ENCODE measurements at regions not wholly inside any gene's neighbourhood (a gene's known extent, or its start where the extent isn't known, plus 50 kb on each side); places are given as distances from the start of the nearest gene placed in this dataset.
"Not testable (repeated sequence)": the region's sequence is repeated elsewhere in the genome, so short reads cannot be mapped to it uniquely, and the experiment has no call there.

DNA sequence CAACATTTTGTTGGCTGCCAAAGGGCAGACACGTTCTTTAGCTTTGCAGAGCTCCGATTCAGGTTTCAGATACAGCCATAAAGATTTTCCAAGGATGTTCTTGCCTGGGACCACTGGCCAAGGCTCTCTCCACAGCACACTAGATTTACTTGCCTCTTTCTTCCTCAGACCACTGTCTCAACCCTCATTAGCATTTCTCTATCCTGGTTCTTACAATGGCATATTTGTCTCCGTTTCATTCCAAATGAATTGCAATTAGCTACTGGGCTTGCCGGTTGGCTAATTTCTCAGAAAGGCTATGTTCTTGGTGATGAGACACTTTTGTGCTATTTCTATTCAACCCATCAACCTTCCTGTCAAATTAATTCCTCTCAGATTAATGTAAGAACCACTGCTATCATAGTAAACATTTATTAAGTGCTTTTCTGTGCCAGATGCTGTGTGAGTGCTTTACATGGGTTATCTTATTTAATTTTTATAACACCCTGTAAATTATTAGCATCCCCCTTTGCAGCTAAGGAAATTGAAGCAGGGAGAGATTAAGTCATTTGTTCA is 118.4 kb upstream of the NR3C1 start:
- Histone ChIP-seq H3K9me3 (no peaks in the 10 kb centered on the region), H3K36me3 (no peaks in the 10 kb centered on the region), H3K27me3 (no peaks in the 10 kb centered on the region), H3K4me1 (no peaks in the 10 kb centered on the region), H3K4me3 (no peak overlapping the region), H3K27ac (no peak overlapping the region)
- TF ChIP-seq, protein P1, sequence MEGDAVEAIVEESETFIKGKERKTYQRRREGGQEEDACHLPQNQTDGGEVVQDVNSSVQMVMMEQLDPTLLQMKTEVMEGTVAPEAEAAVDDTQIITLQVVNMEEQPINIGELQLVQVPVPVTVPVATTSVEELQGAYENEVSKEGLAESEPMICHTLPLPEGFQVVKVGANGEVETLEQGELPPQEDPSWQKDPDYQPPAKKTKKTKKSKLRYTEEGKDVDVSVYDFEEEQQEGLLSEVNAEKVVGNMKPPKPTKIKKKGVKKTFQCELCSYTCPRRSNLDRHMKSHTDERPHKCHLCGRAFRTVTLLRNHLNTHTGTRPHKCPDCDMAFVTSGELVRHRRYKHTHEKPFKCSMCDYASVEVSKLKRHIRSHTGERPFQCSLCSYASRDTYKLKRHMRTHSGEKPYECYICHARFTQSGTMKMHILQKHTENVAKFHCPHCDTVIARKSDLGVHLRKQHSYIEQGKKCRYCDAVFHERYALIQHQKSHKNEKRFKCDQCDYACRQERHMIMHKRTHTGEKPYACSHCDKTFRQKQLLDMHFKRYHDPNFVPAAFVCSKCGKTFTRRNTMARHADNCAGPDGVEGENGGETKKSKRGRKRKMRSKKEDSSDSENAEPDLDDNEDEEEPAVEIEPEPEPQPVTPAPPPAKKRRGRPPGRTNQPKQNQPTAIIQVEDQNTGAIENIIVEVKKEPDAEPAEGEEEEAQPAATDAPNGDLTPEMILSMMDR (IDR thresholded peaks at IDR 0.05): no peak
- intact Hi-C loops (cut with DNase I): no loop called here
- no peak for DNase-seq (ENCODE audit: extremely low spot score in 2 of 2)

DNA sequence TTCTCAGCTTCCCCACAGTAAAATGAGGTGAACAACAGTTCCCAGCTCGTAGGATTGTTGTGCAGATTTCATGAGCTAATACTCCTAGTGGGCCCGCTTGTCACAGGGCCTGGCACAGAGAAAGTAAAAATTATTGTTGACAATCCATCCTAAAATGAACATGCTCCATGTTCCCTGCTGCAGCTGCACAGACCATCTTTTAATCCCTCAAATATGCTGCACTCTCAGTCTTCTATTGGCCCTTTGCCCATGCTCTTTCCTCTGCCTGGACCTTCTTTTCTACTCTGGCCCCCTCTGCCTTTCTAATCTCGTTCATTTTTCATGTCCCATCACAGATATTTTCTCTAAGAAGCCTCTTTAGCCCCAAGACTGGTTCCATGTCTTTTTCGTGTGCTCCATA is 117.7 kb upstream of the NR3C1 start:
- intact Hi-C loops (cut with DNase I): no loop called here
- no peak overlapping the region for H3K27ac ChIP-seq
- no peak for DNase-seq (ENCODE audit: extremely low spot score in 2 of 2)
- H3K36me3 ChIP-seq: no peaks in the 10 kb centered on the region
- no peak for TF ChIP-seq POLR2AphosphoS5 (IDR thresholded peaks at IDR 0.05; ENCODE audit: insufficient read depth in 1 of 2, low read depth in 1 of 2)
- TF ChIP-seq, protein P1 (IDR thresholded peaks at IDR 0.05): no peak
- no peak for TF ChIP-seq POLR2A (IDR thresholded peaks at IDR 0.05)
- no peaks in the 10 kb centered on the region for H3K4me1 ChIP-seq
- H3K9me3 ChIP-seq: no peaks in the 10 kb centered on the region
- H3K27me3 ChIP-seq: no peaks in the 10 kb centered on the region
- H3K4me3 ChIP-seq: no peak overlapping the region

DNA sequence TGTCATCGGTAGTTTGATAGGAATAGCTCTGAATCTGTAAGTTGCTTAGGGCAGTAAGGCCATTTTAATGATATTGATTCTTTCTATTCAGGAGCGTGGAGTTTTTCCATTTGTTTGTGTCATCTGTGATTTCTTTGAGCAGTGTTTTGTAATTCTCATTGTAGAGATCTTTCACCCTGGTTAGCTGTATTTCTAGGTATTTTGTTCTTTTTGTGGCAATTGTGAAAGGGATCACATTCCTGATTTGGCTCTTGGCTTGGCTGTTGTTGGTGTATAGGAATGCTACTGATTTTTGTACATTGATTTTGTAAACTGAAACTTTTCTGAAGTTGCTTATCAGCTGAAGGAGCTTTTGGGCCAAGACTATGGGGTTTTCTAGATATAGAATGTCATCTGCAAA is 115.7 kb upstream of the NR3C1 start:
- H3K27ac ChIP-seq; H3K4me1 ChIP-seq; intact Hi-C loops (cut with DNase I); H3K27me3 ChIP-seq; H3K4me3 ChIP-seq; DNase-seq (ENCODE audit: extremely low spot score in 2 of 2); H3K9me3 ChIP-seq; H3K36me3 ChIP-seq: not testable (repeated sequence)

DNA sequence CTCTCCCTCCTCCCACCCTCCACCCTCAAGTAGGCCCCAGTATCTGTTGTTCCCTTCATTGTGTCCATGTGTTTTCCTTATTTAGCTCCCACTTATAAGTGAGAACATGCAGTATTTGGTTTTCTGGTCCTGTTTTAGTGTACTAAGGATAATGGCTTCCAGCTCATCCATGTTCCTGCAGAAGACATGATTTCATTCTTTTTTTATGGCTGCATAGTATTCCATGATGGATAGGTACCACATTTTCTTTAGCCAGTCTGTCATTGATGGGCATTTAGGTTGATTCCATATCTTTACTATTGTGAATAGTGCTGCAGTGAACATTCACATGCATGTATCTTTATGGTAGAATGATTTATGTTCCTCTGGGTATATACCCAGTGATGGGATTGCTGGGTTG is 114.3 kb upstream of the NR3C1 start:
- H3K4me3 ChIP-seq; H3K9me3 ChIP-seq; H3K36me3 ChIP-seq; intact Hi-C loops (cut with DNase I); H3K4me1 ChIP-seq; DNase-seq (ENCODE audit: extremely low spot score in 2 of 2); H3K27me3 ChIP-seq; H3K27ac ChIP-seq: not testable (repeated sequence)

DNA sequence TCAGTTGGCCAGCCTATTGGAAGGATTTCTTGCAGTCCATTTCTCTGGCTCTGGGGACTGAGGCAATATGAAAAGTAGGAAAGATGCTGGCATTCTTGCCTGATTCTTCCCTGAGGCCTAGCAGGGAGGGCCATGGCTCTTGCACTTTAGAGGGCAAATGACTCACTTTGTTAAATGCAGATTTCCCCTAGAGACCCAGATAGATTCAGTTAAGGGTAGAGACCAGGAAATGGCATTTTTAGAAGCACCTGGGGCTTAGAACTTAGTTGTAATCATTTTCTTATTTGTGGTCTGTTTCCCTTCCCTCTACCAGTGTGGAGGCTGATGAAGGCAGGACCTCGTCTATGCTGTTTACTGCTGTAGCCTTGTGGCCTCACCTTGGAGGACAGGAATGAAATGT is 112.8 kb upstream of the NR3C1 start:
- intact Hi-C loops (cut with DNase I): no loop called here

DNA sequence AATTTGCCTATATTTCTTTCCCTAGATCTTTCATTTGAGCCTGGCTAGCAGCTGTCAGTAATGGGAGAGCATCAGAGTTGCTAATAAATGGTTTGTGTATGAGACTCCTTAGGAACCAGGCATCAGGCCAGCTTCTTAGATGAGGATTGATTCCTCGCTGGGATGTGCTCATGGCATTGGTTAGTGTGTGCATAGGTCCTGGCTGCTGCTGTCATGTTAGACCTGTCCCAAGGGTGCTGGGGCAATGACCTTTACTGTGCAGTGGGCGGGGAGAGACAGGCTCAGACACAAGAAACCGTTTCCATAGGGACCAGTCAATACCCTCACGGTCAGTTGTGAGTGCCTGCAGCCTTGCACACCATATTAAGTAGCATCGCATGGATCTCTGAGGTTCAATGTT is 112.3 kb upstream of the NR3C1 start:
- Histone ChIP-seq H3K4me1 (no peaks in the 10 kb centered on the region), H3K9me3 (no peaks in the 10 kb centered on the region), H3K27me3 (no peaks in the 10 kb centered on the region), H3K27ac (no peak overlapping the region), H3K36me3 (no peaks in the 10 kb centered on the region), H3K4me3 (no peak overlapping the region)
- no peak for TF ChIP-seq POLR2A (IDR thresholded peaks at IDR 0.05)
- TF ChIP-seq POLR2AphosphoS5 (IDR thresholded peaks at IDR 0.05; ENCODE audit: insufficient read depth in 1 of 2, low read depth in 1 of 2): no peak
- TF ChIP-seq, protein P1 (IDR thresholded peaks at IDR 0.05): no peak
- no peak for DNase-seq (ENCODE audit: extremely low spot score in 2 of 2)
- intact Hi-C loops (cut with DNase I): no loop called here

More for the DNA sequence above, 112.8 kb upstream of the NR3C1 start:
- Histone ChIP-seq H3K27me3 (no peaks in the 10 kb centered on the region), H3K27ac (no peak overlapping the region), H3K4me3 (no peak overlapping the region), H3K9me3 (no peaks in the 10 kb centered on the region), H3K36me3 (no peaks in the 10 kb centered on the region), H3K4me1 (no peaks in the 10 kb centered on the region)
- TF ChIP-seq POLR2A (IDR thresholded peaks at IDR 0.05) (no peak), POLR2AphosphoS5 (IDR thresholded peaks at IDR 0.05; ENCODE audit: insufficient read depth in 1 of 2, low read depth in 1 of 2) (no peak)
- TF ChIP-seq, protein P1 (IDR thresholded peaks at IDR 0.05): no peak
- no peak for DNase-seq (ENCODE audit: extremely low spot score in 2 of 2)
